NCI-H1930 (cell line): ENCODE measurements at regions not wholly inside any gene's neighbourhood (a gene's known extent, or its start where the extent isn't known, plus 50 kb on each side); places are given as distances from the start of the nearest gene placed in this dataset.

ENCODE experiments used
- DNase-seq, 2 experiments: peaks; one replicate each; lab custom pipeline; 2025; lab: John Stamatoyannopoulos, UW

- DNase-seq: no peak
Measured at GRCh38 chr2:239710953-239711861, 310.4 kb upstream of the HDAC4 start.

- DNase-seq: no peak
Measured at GRCh38 chr2:239706367-239706766, 305.5 kb upstream of the HDAC4 start.

- no peak for DNase-seq
Measured at GRCh38 chr2:239704737-239705136, 303.9 kb upstream of the HDAC4 start.

GRCh38 chr2:239703834-239704233, 303.0 kb upstream of the HDAC4 start:
- DNase-seq: no peak

DNA sequence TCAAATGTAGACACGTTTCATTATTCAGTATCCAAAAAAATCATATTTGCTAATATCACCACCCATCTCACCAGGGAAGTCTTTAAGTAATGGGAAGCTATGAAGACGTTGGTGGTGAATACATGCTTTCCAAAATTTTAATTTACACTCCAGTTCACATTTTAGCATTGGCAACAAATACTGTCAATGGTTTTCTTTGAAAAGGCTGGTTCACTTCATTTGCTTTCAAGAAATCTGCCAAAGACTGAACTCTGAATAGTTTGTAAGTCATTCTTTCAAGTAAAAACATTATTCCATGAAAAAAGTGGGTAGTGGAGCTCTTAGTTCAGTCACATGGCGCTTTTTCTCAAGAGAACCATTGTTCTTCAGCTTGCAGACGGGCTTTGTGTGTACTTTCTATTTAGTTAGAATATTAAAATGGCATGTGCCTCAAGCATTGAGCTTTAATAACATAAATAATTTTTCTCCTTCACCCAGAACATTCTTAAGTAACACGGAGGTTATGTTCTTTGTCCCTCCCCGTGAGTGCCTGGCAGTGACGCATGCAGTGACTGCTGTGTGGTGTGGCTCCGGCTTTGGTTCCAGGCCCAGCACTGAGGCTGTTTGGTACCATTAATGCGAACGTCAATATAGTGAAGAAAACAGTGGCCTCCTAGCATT, 300.0 kb upstream of the HDAC4 start:
- DNase-seq: no peak

GRCh38 chr2:239697399-239698164, 296.8 kb upstream of the HDAC4 start:
- DNase-seq: no peak

GRCh38 chr2:239696559-239697207, 295.9 kb upstream of the HDAC4 start:
- no peak for DNase-seq

DNA sequence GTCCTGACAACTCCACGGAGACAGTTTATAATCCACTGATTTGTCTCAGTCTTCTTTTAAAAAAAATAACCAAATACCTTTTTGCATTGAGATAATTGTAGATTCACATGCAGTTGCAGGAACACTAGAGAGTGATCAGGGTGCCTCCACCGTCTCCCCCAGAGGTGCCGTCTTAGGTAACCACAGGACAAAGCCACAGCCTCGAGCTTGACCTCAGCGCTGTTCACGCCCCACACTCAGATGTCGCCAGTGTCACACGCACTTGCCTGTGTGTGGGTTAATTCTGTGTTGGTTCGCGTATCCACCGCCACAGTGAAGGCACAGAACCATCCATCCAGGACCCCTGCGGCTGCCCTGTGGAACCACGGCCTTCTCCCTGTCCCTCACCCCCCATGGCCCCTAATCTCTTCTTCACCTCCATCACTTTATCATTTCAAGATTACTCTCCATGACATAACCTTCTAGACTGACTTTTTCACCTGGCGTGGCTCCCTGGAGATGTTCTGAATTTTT, 295.0 kb upstream of the HDAC4 start:
- no peak for DNase-seq

DNA sequence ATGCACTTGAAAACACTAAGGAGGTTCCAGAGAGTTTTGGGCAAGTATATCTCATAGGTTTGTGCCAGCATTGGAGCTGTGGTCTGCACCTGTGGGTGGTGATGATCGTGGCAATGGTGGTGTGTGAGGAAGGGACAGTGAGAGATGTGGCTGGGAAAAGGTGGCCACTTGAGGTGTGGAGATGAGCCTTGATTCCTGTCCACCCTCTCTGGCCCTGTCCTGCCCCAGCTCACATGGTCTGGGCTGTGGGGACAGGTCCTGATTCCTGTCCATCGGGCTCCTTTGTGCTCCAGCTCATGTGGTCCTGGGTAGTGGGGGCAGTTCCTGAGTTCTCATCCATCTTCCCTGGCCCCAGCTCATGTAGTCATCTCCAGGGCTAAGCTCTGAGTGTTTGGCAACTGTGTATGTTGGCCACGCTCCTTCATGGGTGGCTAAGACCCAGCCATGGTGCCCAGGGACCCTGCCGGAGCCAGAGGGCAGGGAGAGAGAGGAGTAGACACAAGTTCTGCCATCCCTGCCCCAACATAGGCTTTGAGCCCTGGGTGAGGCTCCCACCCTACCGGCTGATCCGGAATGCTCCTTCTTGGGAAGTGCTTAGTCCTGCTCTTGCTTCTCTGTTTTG, 294.4 kb upstream of the HDAC4 start:
- DNase-seq: no peak

DNA sequence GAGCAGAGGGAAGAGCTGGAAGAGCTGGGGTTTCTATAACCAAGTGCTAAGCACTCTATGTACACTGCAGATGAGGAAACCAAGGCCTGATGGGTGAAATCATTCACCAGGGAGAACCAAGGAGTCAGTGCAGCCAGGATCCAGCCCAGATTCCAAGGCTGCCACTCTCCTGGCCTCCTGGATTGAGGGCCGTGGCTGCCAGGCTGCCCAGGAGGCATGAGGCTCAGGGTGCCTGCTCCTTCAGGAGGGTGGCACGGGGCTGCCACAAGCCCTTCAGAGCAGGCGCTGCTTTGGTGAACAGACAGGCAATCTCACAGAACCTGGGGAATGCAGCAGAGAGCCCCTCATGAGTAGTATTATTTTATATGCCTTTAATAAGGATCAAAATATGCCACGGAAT, 293.7 kb upstream of the HDAC4 start:
- no peak for DNase-seq

DNA sequence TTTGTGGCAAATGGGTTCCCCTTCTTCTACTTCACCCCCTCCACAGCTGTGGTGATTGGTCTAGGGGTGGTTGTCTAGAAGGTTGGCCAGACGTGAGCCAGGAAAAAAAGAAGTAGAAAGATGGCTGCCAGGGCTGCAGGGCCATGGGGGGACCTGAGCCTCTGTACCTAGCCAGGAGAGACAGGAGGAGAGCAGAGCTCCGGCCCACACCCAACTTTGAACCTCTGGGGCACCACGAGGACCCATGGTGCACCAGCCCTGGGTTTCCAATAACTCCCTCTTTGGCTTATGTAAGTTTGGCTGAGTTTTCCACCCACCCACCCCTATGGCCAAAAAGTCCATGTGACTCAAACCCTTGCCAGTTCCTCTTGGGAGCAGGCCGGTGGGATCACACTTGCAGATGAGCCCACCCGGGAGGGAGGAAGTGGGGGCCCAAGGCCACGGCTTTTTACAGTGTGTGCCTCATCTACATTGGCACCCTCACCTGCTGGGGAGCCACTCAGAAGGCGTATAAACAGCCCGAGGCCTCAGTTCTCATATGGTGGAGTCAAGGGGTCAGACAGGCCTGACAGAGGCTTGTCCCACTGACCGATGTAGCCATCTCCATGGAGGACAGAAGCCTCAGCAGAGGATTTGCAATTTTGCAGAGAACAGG, 293.1 kb upstream of the HDAC4 start:
- DNase-seq: no peak

- no peak for DNase-seq
Measured at GRCh38 chr2:239693330-239693729, 292.5 kb upstream of the HDAC4 start.

GRCh38 chr2:239692919-239693318, 292.1 kb upstream of the HDAC4 start:
- no peak for DNase-seq

GRCh38 chr2:239692362-239692851, 291.6 kb upstream of the HDAC4 start:
- DNase-seq: no peak

DNA sequence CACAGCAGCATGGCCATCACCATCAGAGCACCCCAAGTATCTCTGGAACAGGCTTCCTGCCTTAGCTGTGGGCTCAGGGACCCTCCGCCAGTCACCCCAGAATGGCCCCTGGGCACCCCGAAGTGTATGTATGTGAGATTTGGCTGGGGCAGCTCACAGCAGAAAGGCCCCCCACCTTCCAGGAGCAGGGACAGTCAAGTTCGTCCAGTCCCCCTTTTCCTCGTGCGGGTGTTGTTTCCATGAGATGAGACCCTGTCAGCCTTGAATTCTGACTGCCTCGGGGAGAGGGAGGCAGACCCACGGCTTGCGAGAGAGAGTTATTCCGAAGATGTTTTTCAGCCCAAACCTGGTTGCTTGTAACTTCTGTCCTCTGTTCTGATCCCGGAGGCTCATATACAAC, 290.9 kb upstream of the HDAC4 start:
- DNase-seq: no peak

DNA sequence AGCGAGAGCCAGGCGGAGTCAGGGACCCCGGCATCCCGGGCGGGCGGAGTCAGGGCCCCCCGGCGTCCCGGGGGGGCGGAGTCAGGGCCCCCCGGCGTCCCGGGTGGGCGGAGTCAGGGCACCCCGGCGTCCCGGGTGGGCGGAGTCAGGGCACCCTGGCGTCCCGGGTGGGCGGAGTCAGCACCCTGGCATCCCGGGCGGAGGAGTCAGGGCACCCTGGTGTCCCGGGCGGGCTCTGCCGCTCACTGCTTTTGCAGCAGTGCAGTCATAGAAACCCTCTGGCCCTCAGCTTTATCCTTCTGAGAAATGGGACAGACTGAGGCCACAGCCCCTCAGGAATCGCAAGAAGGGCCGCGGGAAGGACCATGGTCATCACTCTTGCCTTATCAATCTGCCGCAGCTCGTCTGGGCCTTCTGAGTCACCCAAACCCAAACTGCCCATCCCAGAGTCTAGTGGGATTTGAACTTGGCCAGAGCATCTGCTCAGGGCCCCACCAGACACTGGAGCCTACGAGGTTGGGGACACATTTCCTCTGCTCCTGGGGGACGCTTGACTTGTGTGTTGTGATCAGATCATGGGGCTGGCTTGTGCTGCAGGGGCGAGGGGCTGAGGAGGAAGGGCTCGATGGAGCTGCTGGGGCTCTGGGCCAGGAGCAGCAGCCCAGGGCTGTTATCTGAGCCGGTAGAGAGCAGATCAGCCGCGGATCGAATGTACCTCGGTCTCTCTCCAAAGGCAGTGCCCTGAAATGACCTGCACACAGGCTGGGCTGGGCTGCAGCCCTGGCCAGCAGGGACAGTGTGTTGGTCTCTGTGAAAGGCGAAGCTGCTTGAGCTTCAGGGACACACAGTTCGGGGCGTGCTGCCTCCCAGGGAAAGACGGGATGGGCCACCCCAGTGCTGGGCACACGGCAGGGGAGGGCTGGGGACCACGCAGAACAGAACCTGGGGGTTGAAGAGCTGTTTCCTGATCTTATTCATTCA, 290.1 kb upstream of the HDAC4 start:
- DNase-seq: no peak

GRCh38 chr2:239689985-239690384, 289.2 kb upstream of the HDAC4 start:
- no peak for DNase-seq

GRCh38 chr2:239689410-239689809, 288.6 kb upstream of the HDAC4 start:
- no peak for DNase-seq

- no peak for DNase-seq
Measured at GRCh38 chr2:239688840-239689239, 288.0 kb upstream of the HDAC4 start.
